Activated naive CD4-positive, alpha-beta T cell treated with anti-CD3 and anti-CD28 coated beads, Interleukin-2, amount 50 U/mL, for 16 hours (primary cell): ENCODE measurements at regions not wholly inside any gene's neighbourhood (a gene's known extent, or its start where the extent isn't known, plus 50 kb on each side); places are given as distances from the start of the nearest gene placed in this dataset.

Experiments used
- DNase-seq: peaks from one replicate; pipeline ENCODE4 v3.0.0-alpha.2; 2020

GRCh38 chr4:28916585-28916984 lies 1803.6 kb upstream of the PCDH7 start:
- no peak for DNase-seq

- no peak for DNase-seq
Measured at GRCh38 chr4:28918871-28919270, 1801.3 kb upstream of the PCDH7 start.

GRCh38 chr4:28921886-28922285 lies 1798.3 kb upstream of the PCDH7 start:
- no peak for DNase-seq

GRCh38 chr4:28926156-28926555 lies 1794.0 kb upstream of the PCDH7 start:
- DNase-seq: no peak

- DNase-seq: no peak
Measured at GRCh38 chr4:28942631-28943030, 1777.5 kb upstream of the PCDH7 start.

GRCh38 chr4:28947374-28947773 lies 1772.8 kb upstream of the PCDH7 start:
- DNase-seq: no peak

GRCh38 chr4:28948501-28948900 lies 1771.7 kb upstream of the PCDH7 start:
- no peak for DNase-seq

GRCh38 chr4:28966982-28967381 lies 1753.2 kb upstream of the PCDH7 start:
- no peak for DNase-seq

- no peak for DNase-seq
Measured at GRCh38 chr4:28973587-28974350, 1746.4 kb upstream of the PCDH7 start.

GRCh38 chr4:28976369-28976768 lies 1743.8 kb upstream of the PCDH7 start:
- DNase-seq: no peak

GRCh38 chr4:29002151-29002550 lies 1718.0 kb upstream of the PCDH7 start:
- no peak for DNase-seq

GRCh38 chr4:29005838-29006237 lies 1714.3 kb upstream of the PCDH7 start:
- DNase-seq: no peak

- no peak for DNase-seq
Measured at GRCh38 chr4:29009908-29010307, 1710.3 kb upstream of the PCDH7 start.

GRCh38 chr4:29013341-29013740 lies 1706.8 kb upstream of the PCDH7 start:
- DNase-seq: no peak

GRCh38 chr4:29014555-29014954 lies 1705.6 kb upstream of the PCDH7 start:
- no peak for DNase-seq

GRCh38 chr4:29033703-29034102 lies 1686.5 kb upstream of the PCDH7 start:
- no peak for DNase-seq

GRCh38 chr4:29037501-29037900 lies 1682.7 kb upstream of the PCDH7 start:
- no peak for DNase-seq

GRCh38 chr4:29043411-29043810 lies 1676.8 kb upstream of the PCDH7 start:
- no peak for DNase-seq

GRCh38 chr4:29046186-29046585 lies 1674.0 kb upstream of the PCDH7 start:
- DNase-seq: no peak

GRCh38 chr4:29046781-29047180 lies 1673.4 kb upstream of the PCDH7 start:
- no peak for DNase-seq

GRCh38 chr4:29047341-29048041 lies 1672.7 kb upstream of the PCDH7 start:
- DNase-seq: no peak

- no peak for DNase-seq
Measured at GRCh38 chr4:29051381-29051965, 1668.7 kb upstream of the PCDH7 start.

- no peak for DNase-seq
Measured at GRCh38 chr4:29052266-29052665, 1667.9 kb upstream of the PCDH7 start.

- DNase-seq: no peak
Measured at GRCh38 chr4:29058531-29058930, 1661.6 kb upstream of the PCDH7 start.
